HuH-7 (cell line): ENCODE measurements at regions not wholly inside any gene's neighbourhood (a gene's known extent, or its start where the extent isn't known, plus 50 kb on each side); places are given as distances from the start of the nearest gene placed in this dataset.

Experiments
- DNase-seq: peaks from one replicate; pipeline ENCODE4 v3.0.0; 2011; ENCODE audit warnings: low spot score

- DNase-seq: peak; percentile 87
Observed at GRCh38 chr1:232682248-232682647, 52.3 kb upstream of the SIPA1L2 start.

GRCh38 chr1:232684371-232685105, 54.6 kb upstream of the SIPA1L2 start:
- no peak for DNase-seq

- DNase-seq: no peak
Observed at GRCh38 chr1:232686346-232686745, 56.4 kb upstream of the SIPA1L2 start.

GRCh38 chr1:232687304-232687703, 57.4 kb upstream of the SIPA1L2 start:
- DNase-seq: no peak

GRCh38 chr1:232687728-232688127, 57.8 kb upstream of the SIPA1L2 start:
- DNase-seq: no peak

- no peak for DNase-seq
Observed at GRCh38 chr1:232688398-232688797, 58.5 kb upstream of the SIPA1L2 start.

- DNase-seq: no peak
Observed at GRCh38 chr1:232689711-232690110, 59.8 kb upstream of the SIPA1L2 start.

- no peak for DNase-seq
Observed at GRCh38 chr1:232690285-232690935, 60.5 kb upstream of the SIPA1L2 start.

GRCh38 chr1:232694475-232694874, 64.5 kb upstream of the SIPA1L2 start:
- DNase-seq: no peak

GRCh38 chr1:232695621-232696385, 65.9 kb upstream of the SIPA1L2 start:
- DNase-seq: no peak

- no peak for DNase-seq
Observed at GRCh38 chr1:232696466-232696865, 66.5 kb upstream of the SIPA1L2 start.

GRCh38 chr1:232697187-232697822, 67.4 kb upstream of the SIPA1L2 start:
- DNase-seq: no peak

- DNase-seq: no peak
Observed at GRCh38 chr1:232699814-232700213, 69.9 kb upstream of the SIPA1L2 start.

GRCh38 chr1:232702911-232703310, 73.0 kb upstream of the SIPA1L2 start:
- no peak for DNase-seq

- DNase-seq: no peak
Observed at GRCh38 chr1:232704256-232704655, 74.3 kb upstream of the SIPA1L2 start.

- peak; percentile 50 for DNase-seq
Observed at GRCh38 chr1:232704694-232705680, 75.1 kb upstream of the SIPA1L2 start.

GRCh38 chr1:232705815-232706575, 76.1 kb upstream of the SIPA1L2 start:
- no peak for DNase-seq

GRCh38 chr1:232707142-232707541, 77.2 kb upstream of the SIPA1L2 start:
- DNase-seq: no peak

GRCh38 chr1:232709386-232709785, 79.5 kb upstream of the SIPA1L2 start:
- no peak for DNase-seq

- no peak for DNase-seq
Observed at GRCh38 chr1:232711996-232712395, 82.1 kb upstream of the SIPA1L2 start.

GRCh38 chr1:232713785-232714184, 83.9 kb upstream of the SIPA1L2 start:
- no peak for DNase-seq
